HEK293T (cell line): ENCODE measurements at regions not wholly inside any gene's neighbourhood (a gene's known extent, or its start where the extent isn't known, plus 50 kb on each side); places are given as distances from the start of the nearest gene placed in this dataset.
"Not testable (repeated sequence)": the region's sequence is repeated elsewhere in the genome, so short reads cannot be mapped to it uniquely, and the experiment has no call there.

Experiments used
- LEF1 ChIP-seq: fragments of 450-650 bp; IDR thresholded peaks from 2 replicates; pipeline ENCODE4 v1.6.1; 2017; ENCODE audit warnings: mild to moderate bottlenecking, borderline replicate concordance
- SP1 ChIP-seq: fragments of 450-650 bp; IDR thresholded peaks from 2 replicates; pipeline ENCODE4 v1.6.1; 2017
- ZNF384 ChIP-seq: fragments of 450-650 bp; IDR thresholded peaks from 2 replicates; pipeline ENCODE4 v1.6.1; 2016

GRCh38 chr10:22145873-22146272 is 71.9 kb downstream of the EBLN1 start:
- TF ChIP-seq SP1, LEF1, ZNF384: not testable (repeated sequence)
